ENCODE measurements at regions not wholly inside any gene's neighbourhood (a gene's known extent, or its start where the extent isn't known, plus 50 kb on each side); places are given as distances from the start of the nearest gene placed in this dataset.

DNA sequence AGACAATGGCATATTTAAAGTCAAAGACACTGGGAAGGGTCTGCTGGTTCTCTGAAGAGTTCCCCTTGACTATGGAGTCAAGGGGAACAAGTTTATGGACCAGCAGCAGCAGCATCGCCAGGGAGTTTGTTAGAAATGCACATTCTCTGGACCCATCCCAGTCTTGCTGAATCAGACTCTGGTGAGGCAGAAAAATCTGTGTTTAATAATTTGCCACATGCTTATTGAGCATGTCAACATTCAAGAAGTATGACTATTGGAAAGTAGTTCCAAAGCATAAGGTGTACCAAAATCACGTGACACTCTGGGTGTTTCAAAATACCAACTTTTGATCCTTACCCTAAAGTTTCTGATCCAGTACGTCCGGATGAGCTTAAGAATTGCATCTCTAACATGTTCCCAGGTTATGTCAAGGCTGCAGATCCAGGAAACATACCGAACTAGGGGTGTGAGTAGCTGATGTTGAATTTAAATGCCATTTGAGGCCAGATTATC is 853.8 kb downstream of the TMEM182 start:
- H3K9me3 ChIP-seq (ENCODE audit: control insufficient read depth in 2 of 3, insufficient read depth in 1 of 3, low read length in 3 of 3): peaks cover 0 to 3% (median 0%) of the 10 kb centered on the region in 3 donors
- H3K9ac ChIP-seq (ENCODE audit: low read length in 3 of 3): no peak overlapping the region
- intact Hi-C loops (cut with DNase I): no loop called here
- H3K4me3 ChIP-seq (ENCODE audit: low read length in 3 of 3): no peak overlapping the region
- H3K27me3 ChIP-seq (ENCODE audit: control insufficient read depth, insufficient read depth, low read length): no peaks in the 10 kb centered on the region
- H3K27ac ChIP-seq (ENCODE audit: low read depth in 2 of 2, low read length in 2 of 2): no peak overlapping the region
- no peaks in the 10 kb centered on the region for H3K4me1 ChIP-seq (ENCODE audit: control insufficient read depth in 2 of 3, insufficient read depth in 2 of 3, low read depth in 1 of 3, low read length in 3 of 3)
- TF ChIP-seq CTCF (IDR thresholded peaks at IDR 0.05; ENCODE audit: borderline replicate concordance, extremely low read depth, insufficient read depth): no peak
- DNase-seq: no peak
- FAIRE-seq: no peak
- no peaks in the 10 kb centered on the region for H3K36me3 ChIP-seq (ENCODE audit: control insufficient read depth in 2 of 3, insufficient read depth in 3 of 3, low read length in 3 of 3)

DNA sequence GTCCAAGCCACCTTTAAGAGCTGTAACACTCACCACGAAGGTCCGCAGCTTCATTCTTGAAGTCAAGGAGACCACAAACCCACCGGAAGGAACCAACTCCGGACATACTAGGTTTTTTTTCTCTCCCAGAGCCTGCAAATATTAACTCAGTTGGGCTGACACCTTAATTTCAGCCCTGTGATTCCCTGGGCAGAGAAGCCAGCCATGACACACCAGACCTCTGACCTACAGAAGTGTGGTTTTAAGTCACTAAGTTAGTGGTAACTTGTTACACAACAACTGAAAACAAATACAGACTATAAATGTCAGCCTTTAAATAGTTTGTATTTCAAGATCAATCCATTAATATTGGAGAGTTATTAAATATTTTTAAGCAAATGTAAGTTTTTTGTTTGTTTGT is 855.1 kb downstream of the TMEM182 start:
- no peak for TF ChIP-seq CTCF (IDR thresholded peaks at IDR 0.05; ENCODE audit: borderline replicate concordance, extremely low read depth, insufficient read depth)
- intact Hi-C loops (cut with DNase I): no loop called here
- Histone ChIP-seq H3K4me3 (ENCODE audit: low read length in 3 of 3) (no peak overlapping the region), H3K4me1 (ENCODE audit: control insufficient read depth in 2 of 3, insufficient read depth in 2 of 3, low read depth in 1 of 3, low read length in 3 of 3) (no peaks in the 10 kb centered on the region), H3K36me3 (ENCODE audit: control insufficient read depth in 2 of 3, insufficient read depth in 3 of 3, low read length in 3 of 3) (no peaks in the 10 kb centered on the region), H3K27me3 (ENCODE audit: control insufficient read depth, insufficient read depth, low read length) (no peaks in the 10 kb centered on the region), H3K27ac (ENCODE audit: low read depth in 2 of 2, low read length in 2 of 2) (no peak overlapping the region), H3K9me3 (ENCODE audit: control insufficient read depth in 2 of 3, insufficient read depth in 1 of 3, low read length in 3 of 3) (peaks cover 0 to 14% (median 0%) of the 10 kb centered on the region in 3 donors), H3K9ac (ENCODE audit: low read length in 3 of 3) (no peak overlapping the region)
- FAIRE-seq (no peak), DNase-seq (no peak)

GRCh38 chr2:103618112-103618511 is 856.3 kb downstream of the TMEM182 start:
- TF ChIP-seq CTCF (IDR thresholded peaks at IDR 0.05; ENCODE audit: borderline replicate concordance, extremely low read depth, insufficient read depth): no peak
- intact Hi-C loops (cut with DNase I): no loop called here
- Histone ChIP-seq H3K9ac (ENCODE audit: low read length in 3 of 3) (no peak overlapping the region), H3K27me3 (ENCODE audit: control insufficient read depth, insufficient read depth, low read length) (no peaks in the 10 kb centered on the region), H3K4me1 (ENCODE audit: control insufficient read depth in 2 of 3, insufficient read depth in 2 of 3, low read depth in 1 of 3, low read length in 3 of 3) (no peaks in the 10 kb centered on the region), H3K36me3 (ENCODE audit: control insufficient read depth in 2 of 3, insufficient read depth in 3 of 3, low read length in 3 of 3) (no peaks in the 10 kb centered on the region), H3K9me3 (ENCODE audit: control insufficient read depth in 2 of 3, insufficient read depth in 1 of 3, low read length in 3 of 3) (peaks cover 0 to 18% (median 0%) of the 10 kb centered on the region in 3 donors), H3K4me3 (ENCODE audit: low read length in 3 of 3) (no peak overlapping the region), H3K27ac (ENCODE audit: low read depth in 2 of 2, low read length in 2 of 2) (no peak overlapping the region)
- no peak for FAIRE-seq
- no peak for DNase-seq

DNA sequence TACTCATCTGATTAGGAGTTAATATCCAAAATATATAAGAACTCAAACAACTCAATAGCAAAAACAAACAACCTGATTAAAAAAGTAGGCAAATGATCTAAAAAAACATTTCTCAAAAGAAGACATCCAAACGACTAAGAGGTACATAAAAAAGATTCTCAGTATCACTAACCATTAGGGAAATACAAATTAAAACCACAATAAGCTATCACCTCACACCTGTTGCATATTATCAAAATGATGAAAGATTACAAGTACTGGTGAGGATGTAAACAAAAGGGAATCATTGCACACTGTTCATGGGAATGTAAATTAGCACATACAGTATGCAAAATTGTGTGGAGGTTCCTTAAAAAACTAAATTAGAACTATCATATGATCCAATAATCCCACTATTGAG is 865.5 kb downstream of the TMEM182 start:
- no peak for TF ChIP-seq CTCF (IDR thresholded peaks at IDR 0.05; ENCODE audit: borderline replicate concordance, extremely low read depth, insufficient read depth)
- Histone ChIP-seq H3K27ac (ENCODE audit: low read depth in 2 of 2, low read length in 2 of 2) (no peak overlapping the region), H3K4me1 (ENCODE audit: control insufficient read depth in 2 of 3, insufficient read depth in 2 of 3, low read depth in 1 of 3, low read length in 3 of 3) (no peaks in the 10 kb centered on the region), H3K4me3 (ENCODE audit: low read length in 3 of 3) (no peak overlapping the region), H3K36me3 (ENCODE audit: control insufficient read depth in 2 of 3, insufficient read depth in 3 of 3, low read length in 3 of 3) (no peaks in the 10 kb centered on the region), H3K9me3 (ENCODE audit: control insufficient read depth in 2 of 3, insufficient read depth in 1 of 3, low read length in 3 of 3) (peaks cover 0 to under 1% (median 0%) of the 10 kb centered on the region in 3 donors), H3K9ac (ENCODE audit: low read length in 3 of 3) (no peak overlapping the region), H3K27me3 (ENCODE audit: control insufficient read depth, insufficient read depth, low read length) (no peaks in the 10 kb centered on the region)
- intact Hi-C loops (cut with DNase I): no loop called here
- no peak for FAIRE-seq
- no peak for DNase-seq

Data from kidney (tissue), 13 donors.